GM19438 (cell line): ENCODE measurements at regions not wholly inside any gene's neighbourhood (a gene's known extent, or its start where the extent isn't known, plus 50 kb on each side); places are given as distances from the start of the nearest gene placed in this dataset.

Experiments used
- ATAC-seq: cut with Tn5 transposase; IDR thresholded peaks from one replicate; pipeline ENCODE4 v1.9.1; 2021; ENCODE audit warnings: low read depth; ENCODE audit not compliant: unreplicated experiment

- ATAC-seq: no peak
Measured at GRCh38 chr21:24208562-24209260, 1398.6 kb downstream of the MRPL39 start.

- ATAC-seq: no peak
Measured at GRCh38 chr21:24205319-24205718, 1402.0 kb downstream of the MRPL39 start.

- ATAC-seq: no peak
Measured at GRCh38 chr21:24204641-24205040, 1402.6 kb downstream of the MRPL39 start.

DNA sequence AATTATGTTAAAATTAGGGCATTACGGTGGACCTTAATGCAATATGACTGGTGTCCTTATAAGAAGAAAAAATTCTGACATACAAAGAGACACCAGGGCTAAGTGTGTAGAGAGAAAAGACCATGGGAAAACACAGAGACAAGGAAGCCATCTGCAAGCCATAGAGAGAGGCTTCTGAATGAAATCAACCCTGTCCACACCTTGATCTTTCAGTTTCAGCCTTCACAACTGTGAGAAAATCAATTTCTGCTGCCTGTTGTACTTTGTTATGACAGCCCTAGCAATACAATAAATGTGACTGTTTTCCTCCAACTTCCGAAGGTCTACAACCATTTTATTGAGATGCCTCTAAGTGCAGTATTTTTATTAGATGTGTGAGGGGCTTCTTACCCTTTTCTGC is 1407.2 kb downstream of the MRPL39 start:
- ATAC-seq: no peak

DNA sequence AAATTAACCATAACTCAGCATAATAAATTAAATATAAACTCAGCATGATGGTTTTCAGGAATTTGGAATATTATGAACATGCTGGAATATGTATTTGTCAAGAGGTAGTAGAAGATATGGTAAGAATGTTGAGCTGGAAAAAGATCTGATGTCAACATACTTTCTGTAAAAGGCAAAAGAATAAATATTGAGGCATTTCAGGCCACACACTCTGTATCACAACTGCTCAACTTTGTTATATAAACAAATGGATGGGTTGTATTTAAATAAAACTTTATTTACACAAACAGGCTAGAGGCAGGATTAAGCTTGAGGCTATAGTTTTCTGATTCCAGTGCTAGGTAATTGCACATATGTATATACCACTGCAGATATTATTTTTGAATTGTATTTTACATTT is 1409.4 kb downstream of the MRPL39 start:
- no peak for ATAC-seq

DNA sequence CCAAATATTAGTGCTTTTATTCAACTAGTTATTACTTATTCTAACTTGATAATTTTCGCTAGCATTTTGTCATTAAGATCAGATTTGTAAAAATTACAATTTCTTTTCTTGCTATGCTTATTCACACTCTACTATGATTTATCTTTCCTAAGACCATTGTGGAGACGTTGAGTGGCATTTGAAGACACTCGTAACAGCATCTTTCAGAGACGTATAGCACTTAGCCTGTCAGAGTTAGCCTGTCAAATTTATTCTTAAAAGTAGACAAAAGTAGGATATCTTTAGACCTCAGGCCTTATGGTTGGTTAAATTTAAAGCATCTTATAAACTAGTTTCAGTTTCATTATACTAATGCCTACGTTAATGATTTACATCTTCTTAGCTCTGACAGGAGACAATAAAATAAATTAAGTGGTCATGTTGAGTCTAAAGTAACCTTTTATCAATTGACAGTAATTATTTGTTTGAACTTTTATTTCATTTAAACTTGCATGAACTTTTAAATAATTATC is 1410.1 kb downstream of the MRPL39 start:
- ATAC-seq: no peak

DNA sequence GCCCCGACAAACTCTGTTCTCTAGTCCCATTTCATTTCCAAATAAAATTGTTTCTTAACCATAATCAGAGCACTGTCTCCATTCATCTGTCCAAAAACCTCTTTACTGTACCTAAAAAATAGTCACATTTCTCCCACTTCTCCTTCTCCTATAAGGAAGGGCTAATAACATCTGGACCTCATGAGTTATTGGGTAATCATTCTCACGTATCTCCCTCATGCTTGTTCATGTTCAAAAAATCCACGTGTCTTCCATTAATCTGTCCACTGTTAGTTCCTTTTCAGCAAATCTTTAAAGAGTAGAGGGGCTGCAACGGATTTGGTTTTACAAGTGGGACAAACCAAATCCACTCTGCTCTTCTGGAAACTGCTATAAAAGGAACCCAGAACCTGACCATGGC is 1418.8 kb downstream of the MRPL39 start:
- ATAC-seq: no peak

DNA sequence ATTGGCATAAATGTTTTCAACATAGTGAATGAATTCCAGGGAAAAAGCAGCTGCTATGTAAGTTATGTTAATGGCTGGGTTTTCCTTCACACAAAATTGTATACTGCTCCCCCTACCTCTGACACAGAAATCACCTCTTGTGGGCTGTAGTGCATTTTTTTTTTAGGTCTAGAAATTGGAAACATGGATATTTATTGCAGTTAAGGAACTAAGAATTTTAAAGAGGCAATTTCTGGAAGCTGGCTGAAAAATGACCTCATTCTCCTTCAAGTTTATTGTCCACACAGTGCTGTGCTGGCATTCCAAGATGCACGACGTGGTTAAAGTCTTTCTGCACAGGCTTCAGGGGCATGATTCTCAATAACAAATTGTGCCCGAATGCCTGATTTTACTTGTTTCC is 1424.2 kb downstream of the MRPL39 start:
- ATAC-seq: no peak

DNA sequence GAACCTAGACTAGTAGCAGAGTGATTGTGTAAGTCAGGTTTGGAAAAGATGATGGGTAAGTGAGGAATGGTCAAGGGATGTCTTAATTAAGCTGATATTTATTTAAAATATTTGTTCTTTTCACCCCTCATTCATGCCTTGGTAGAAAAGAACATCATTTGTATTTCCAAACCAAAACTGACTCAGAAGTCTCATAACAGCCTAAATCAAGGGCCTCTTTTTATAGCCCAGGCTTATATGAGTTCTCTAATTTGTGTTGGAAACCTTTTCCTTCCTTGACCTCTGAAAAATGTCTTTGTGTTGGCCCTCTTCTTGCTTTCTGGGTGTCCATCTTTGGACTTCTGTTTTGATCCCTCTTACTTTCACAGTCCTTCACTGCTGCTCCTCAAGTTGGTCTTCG is 1428.2 kb downstream of the MRPL39 start:
- ATAC-seq: no peak

DNA sequence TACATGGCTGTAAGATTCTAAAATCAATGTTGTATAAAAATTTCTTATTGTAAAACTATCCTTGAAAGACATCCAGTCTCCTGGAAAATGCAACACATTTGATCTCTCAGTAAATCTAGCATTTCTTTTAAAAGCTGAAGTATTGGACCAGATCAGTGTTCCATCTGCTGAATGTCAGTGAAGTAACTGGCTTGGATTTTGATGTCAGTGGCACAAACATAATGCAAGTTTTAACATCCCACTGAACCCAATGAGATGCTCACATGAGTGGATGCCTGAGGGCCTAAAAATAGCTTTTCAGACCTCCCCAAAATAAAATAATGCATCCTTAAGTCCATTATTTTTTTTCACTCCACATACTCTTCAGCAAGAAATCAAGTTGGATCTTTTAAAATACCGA is 1432.2 kb downstream of the MRPL39 start:
- ATAC-seq: no peak

DNA sequence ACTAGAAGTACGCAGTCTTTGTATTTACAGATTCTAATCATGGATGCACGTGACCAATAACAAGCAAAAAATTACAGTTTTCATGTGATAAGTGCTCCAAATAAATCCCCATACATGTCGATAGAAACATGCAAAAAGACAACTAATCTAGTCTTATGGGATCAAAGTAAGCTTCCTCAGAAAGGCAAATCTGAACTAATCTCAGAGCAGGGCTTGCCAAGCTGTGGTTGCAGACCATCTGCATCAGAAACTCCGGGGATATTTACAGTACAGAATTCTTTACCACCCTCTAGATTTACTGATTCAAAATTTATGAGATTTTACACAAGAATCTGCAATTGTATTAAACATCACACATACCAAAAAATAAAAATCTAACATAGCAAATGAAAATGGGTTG is 1435.5 kb downstream of the MRPL39 start:
- no peak for ATAC-seq

GRCh38 chr21:24163539-24163938 is 1443.7 kb downstream of the MRPL39 start:
- ATAC-seq: no peak

DNA sequence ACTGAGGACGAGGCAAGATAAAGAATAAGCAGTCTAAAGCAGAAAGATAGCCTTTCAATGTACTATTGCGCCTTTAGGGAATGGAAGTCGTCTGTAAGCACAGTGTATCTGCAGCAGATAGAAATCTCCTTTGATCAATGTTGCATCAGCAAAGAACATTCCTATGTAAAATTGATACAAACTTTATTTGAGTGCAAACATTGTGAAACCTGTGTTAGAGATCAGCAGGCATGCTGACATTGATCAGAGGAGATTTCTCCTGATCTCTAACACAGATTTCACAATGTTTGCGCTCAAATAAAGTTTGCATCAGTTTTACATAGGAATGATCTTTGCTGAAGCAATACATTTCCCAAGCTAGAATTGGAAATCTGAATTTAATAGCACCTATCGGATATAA is 1446.8 kb downstream of the MRPL39 start:
- no peak for ATAC-seq

DNA sequence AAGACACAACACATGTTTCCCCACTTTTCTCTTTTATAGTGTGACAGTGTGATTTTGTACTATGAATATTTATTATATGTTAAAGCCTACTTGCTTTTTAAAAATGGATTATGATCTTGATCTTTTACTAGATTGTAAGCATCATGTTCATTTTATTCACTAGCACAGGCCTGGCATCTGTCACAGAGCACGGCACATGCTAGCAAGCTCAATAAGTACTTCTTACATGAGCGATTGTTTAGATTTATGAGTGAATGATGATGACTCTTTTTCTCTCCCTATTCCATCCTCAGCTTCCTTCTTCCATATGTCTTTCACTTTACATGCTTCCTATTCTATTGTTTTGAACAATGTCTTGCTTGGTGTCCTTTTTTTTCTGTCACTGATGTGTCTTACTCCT is 1454.1 kb downstream of the MRPL39 start:
- ATAC-seq: no peak

GRCh38 chr21:24150753-24151152 is 1456.5 kb downstream of the MRPL39 start:
- no peak for ATAC-seq

DNA sequence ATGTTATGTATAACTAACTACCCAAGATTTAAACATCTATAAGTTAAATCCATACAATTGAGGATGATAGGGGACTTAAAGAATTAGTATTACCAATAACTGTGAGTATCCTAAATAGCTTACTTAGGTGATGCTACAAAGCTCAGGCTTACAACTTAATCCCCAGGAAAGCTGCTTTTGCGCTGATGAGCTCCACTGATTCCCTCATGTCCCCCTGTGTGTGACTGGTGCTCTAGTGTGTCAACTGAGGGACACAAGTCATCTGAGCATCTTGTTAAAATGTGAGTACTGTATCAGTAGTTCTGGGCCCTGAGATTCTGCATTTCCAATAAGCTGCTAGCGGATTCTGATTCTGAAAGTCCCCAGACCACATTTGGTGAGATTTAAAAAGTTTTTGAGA is 1458.8 kb downstream of the MRPL39 start:
- no peak for ATAC-seq

GRCh38 chr21:24147674-24148073 is 1459.6 kb downstream of the MRPL39 start:
- no peak for ATAC-seq

DNA sequence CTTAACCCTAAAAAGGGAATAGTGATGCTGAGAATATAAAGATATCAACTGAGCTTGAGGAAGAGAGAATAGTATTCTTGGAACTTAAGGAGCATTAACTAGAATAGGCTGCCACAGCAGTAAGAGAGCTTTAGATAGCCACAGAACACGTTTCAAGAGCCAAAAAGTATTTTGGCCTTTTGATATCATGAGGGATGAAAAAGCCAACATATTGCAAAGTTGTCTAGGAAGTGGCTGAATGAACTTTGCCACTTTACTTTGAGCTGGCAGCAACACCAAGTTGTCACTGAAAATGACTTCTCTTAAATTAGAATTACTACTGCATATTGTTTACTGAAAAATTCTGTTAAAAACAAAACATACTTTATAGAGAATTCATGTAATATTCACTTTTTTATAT is 1476.2 kb downstream of the MRPL39 start:
- no peak for ATAC-seq

DNA sequence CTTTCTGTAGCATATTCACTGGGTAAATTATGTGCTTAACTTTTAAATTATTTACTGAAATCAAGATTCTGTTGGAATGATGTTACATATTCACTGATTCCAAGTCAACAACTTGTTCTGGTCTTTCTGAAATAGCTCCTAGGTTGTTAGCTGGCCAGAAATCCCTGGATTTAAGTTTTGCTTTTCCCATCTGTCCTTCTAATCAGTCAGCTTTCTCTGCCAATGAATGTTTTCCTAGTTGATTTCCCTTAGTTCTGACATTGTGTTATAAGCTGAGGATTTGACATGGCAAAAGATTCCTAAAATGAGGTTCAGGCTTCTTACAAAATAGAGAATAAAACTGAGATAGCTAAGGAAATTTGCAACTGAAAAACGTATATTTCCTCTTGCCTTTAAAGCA is 1479.6 kb downstream of the MRPL39 start:
- ATAC-seq: no peak

DNA sequence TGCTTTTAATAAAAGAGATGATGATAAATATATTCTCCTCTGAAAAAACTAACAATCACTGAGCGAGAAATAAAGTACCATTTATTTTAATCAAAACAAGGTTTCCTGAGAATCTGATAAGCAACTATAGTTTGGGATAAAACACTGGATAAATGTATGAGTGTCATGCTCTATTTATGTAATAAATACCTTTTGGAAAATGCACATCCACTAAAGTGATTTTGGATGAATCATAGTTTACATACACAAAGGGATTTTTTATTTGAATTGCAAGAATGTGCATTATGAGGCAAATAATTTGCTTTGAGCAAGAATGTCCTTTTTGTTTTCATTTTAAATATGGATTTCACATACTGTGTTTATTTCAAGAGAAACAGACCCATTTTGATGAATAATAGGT is 1483.5 kb downstream of the MRPL39 start:
- no peak for ATAC-seq

DNA sequence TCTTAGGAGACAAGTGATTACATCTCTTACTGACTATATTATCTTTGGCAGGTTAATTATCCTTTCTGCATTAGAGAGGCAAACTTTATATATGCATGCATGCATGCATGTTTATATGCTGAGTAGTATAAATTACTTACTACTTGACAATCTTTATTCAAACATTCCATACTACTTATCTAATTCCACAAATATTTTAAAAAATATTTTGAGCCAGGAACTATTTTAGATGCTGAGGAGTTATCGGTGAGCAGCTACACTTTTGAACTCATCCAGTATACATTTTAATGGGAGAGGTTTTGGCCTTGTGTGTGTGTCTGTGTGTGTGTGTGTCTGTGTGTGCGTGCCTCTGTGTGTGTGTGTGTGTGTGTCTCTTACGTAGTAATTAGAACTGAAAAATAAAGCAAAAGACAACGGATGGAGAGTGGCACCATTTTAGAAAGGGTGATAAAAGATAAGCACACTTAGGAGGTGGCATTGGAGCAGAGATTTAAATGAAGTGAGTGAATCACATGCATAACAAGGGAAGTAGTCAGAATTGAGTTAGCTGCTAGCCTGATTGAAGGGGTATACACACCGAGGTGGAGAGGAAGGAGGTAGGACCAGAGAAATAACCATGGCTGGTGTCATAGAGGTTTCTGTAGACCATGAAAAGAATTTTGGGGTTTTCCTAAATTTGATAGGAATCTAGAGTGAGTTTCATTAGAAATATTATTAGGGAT is 1488.4 kb downstream of the MRPL39 start:
- ATAC-seq: no peak

DNA sequence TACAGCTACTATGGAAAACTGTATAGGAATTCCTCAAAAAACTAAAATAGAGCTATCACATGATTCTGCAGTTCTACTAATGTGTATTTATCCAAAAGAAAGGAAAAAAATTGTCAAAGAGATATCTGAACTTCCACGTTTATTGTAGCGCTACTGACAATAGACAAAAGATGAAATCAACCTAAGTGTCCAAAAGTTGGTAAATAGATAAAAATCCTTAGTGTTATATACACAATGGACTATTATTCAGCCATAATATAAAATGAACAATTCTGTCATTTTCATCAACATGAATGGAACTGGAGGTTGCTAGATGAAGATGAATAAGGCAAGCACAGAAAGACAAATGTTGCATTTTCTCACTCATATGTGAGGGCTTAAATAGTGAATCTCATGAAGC is 1492.1 kb downstream of the MRPL39 start:
- no peak for ATAC-seq
